ENCODE measurements at regions not wholly inside any gene's neighbourhood (a gene's known extent, or its start where the extent isn't known, plus 50 kb on each side); places are given as distances from the start of the nearest gene placed in this dataset.

DNA sequence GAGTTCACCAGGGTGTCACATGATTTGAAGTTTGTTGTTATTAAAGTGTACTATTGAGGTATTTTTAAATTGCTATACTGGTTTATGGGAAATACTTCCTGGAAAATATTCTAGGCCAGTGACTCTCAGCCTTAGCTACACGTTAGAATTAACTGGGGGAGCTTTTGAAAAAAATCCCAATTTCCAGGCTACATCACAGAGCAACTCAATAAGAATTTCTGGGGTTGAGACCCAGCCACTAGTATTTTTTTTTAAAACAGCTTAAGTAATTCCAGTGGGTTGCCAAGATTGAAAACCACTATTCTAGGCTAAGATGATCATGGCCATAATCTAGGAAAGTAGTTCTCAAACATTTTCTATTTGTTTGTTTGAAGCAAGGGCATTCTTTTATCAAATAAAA, 142.9 kb upstream of the GRIA1 start:
- CTCF ChIA-PET = no interaction called here

GRCh38 chr5:153350175-153350883, 140.1 kb upstream of the GRIA1 start:
- H3K9me3 ChIP-seq (ENCODE audit: low read length) = 0 out of 2 replicates have a peak, but pooled peaks cover 5% of the 10 kb centered on the region
- H3K4me1 ChIP-seq (ENCODE audit: insufficient read depth, low read length) = no peaks in the 10 kb centered on the region
- no peak overlapping the region for H3K27ac ChIP-seq (ENCODE audit: low read length)
- no peaks in the 10 kb centered on the region for H4K20me1 ChIP-seq (ENCODE audit: low read length)
- no TSS peak for BruUV-seq (replicated peaks)
- H3K79me2 ChIP-seq (ENCODE audit: low read length) = no peaks in the 10 kb centered on the region
- peaks cover 36% of the 10 kb centered on the region for H3K27me3 ChIP-seq (ENCODE audit: low read length)
- intact Hi-C loops (cut with micrococcal nuclease) = no loop called here
- no peaks in the 10 kb centered on the region for H3K36me3 ChIP-seq (ENCODE audit: low read depth, low read length)
- no peaks in the 10 kb centered on the region for H3F3A ChIP-seq (ENCODE audit: low read length, unreplicated experiment)
- no peak overlapping the region for H3K9ac ChIP-seq (ENCODE audit: low read length)
- DNase-seq (no peak), ATAC-seq (no peak)
- ChIA-PET CTCF (no interaction called here), POLR2A (ENCODE audit: unreplicated experiment) (no interaction called here)
- H3K9me2 ChIP-seq (replicated peaks; ENCODE audit: low read length) = no peaks in the 10 kb centered on the region
- TF ChIP-seq EZH2 (IDR thresholded peaks at IDR 0.05; ENCODE audit: low read length, unreplicated experiment) = no peak
- no peak overlapping the region for H3K4me3 ChIP-seq (ENCODE audit: low read length)
- no peak overlapping the region for H2AFZ ChIP-seq (ENCODE audit: low read length)
- no peak overlapping the region for H3K4me2 ChIP-seq (ENCODE audit: low read length)

More for the DNA sequence above, 142.9 kb upstream of the GRIA1 start:
- intact Hi-C loops (cut with micrococcal nuclease) = no loop called here
- H3K79me2 ChIP-seq (ENCODE audit: low read length) = no peaks in the 10 kb centered on the region
- H3K36me3 ChIP-seq (ENCODE audit: low read depth, low read length) = no peaks in the 10 kb centered on the region
- 0 out of 2 replicates have a peak, but pooled peaks cover 5% of the 10 kb centered on the region for H3K9me3 ChIP-seq (ENCODE audit: low read length)
- no peak overlapping the region for H2AFZ ChIP-seq (ENCODE audit: low read length)
- no peaks in the 10 kb centered on the region for H4K20me1 ChIP-seq (ENCODE audit: low read length)
- no peaks in the 10 kb centered on the region for H3K9me2 ChIP-seq (replicated peaks; ENCODE audit: low read length)
- no peak overlapping the region for H3K27ac ChIP-seq (ENCODE audit: low read length)
- H3K4me1 ChIP-seq (ENCODE audit: insufficient read depth, low read length) = no peaks in the 10 kb centered on the region
- H3K9ac ChIP-seq (ENCODE audit: low read length) = no peak overlapping the region
- H3K4me3 ChIP-seq (ENCODE audit: low read length) = no peak overlapping the region
- BruUV-seq (replicated peaks) = no TSS peak
- no peak for ATAC-seq
- H3K4me2 ChIP-seq (ENCODE audit: low read length) = no peak overlapping the region
- DNase-seq = no peak
- no peaks in the 10 kb centered on the region for H3F3A ChIP-seq (ENCODE audit: low read length, unreplicated experiment)
- H3K27me3 ChIP-seq (ENCODE audit: low read length) = peaks cover 22% of the 10 kb centered on the region
- no peak for TF ChIP-seq EZH2 (IDR thresholded peaks at IDR 0.05; ENCODE audit: low read length, unreplicated experiment)
- no peak for TF ChIP-seq EZH2phosphoT487 (IDR thresholded peaks at IDR 0.05; ENCODE audit: borderline replicate concordance, low read length)
- no peak for TF ChIP-seq CTCF (conservative IDR thresholded peaks at IDR 0.05; ENCODE audit: low read depth, low read length)
- POLR2A ChIA-PET (ENCODE audit: unreplicated experiment) = no interaction called here

GRCh38 chr5:153352685-153353219, 137.7 kb upstream of the GRIA1 start:
- BruUV-seq (replicated peaks) = no TSS peak
- Histone ChIP-seq H3K4me2 (ENCODE audit: low read length) (peak overlapping the region; percentile 48), H2AFZ (ENCODE audit: low read length) (peak overlapping the region; percentile 9; the same call in 1 of the 2 replicates)

More at GRCh38 chr5:153352685-153353219, 137.7 kb upstream of the GRIA1 start:
- ATAC-seq (peak; percentile 20; the same call in 1 of the 2 replicates), DNase-seq (no peak)
- H3F3A ChIP-seq (ENCODE audit: low read length, unreplicated experiment) = no peaks in the 10 kb centered on the region
- no peak overlapping the region for H3K9ac ChIP-seq (ENCODE audit: low read length)
- ChIA-PET CTCF (no interaction called here), POLR2A (ENCODE audit: unreplicated experiment) (no interaction called here)
- peak overlapping the region; percentile 30; the same call in 1 of the 2 replicates for H3K4me3 ChIP-seq (ENCODE audit: low read length)
- TF ChIP-seq CTCF (conservative IDR thresholded peaks at IDR 0.05; ENCODE audit: low read depth, low read length) (no peak), EZH2phosphoT487 (IDR thresholded peaks at IDR 0.05; ENCODE audit: borderline replicate concordance, low read length) (no peak)
- H3K27ac ChIP-seq (ENCODE audit: low read length) = no peak overlapping the region
- H3K4me1 ChIP-seq (ENCODE audit: insufficient read depth, low read length) = no peaks in the 10 kb centered on the region
- H4K20me1 ChIP-seq (ENCODE audit: low read length) = no peaks in the 10 kb centered on the region
- H3K27me3 ChIP-seq (ENCODE audit: low read length) = peaks cover 36% of the 10 kb centered on the region
- no peaks in the 10 kb centered on the region for H3K36me3 ChIP-seq (ENCODE audit: low read depth, low read length)
- H3K9me2 ChIP-seq (replicated peaks; ENCODE audit: low read length) = no peaks in the 10 kb centered on the region
- H3K79me2 ChIP-seq (ENCODE audit: low read length) = no peaks in the 10 kb centered on the region
- intact Hi-C loops (cut with micrococcal nuclease) = no loop called here
- H3K9me3 ChIP-seq (ENCODE audit: low read length) = no peaks in the 10 kb centered on the region
